ENCODE measurements at regions not wholly inside any gene's neighbourhood (a gene's known extent, or its start where the extent isn't known, plus 50 kb on each side); places are given as distances from the start of the nearest gene placed in this dataset.

DNA sequence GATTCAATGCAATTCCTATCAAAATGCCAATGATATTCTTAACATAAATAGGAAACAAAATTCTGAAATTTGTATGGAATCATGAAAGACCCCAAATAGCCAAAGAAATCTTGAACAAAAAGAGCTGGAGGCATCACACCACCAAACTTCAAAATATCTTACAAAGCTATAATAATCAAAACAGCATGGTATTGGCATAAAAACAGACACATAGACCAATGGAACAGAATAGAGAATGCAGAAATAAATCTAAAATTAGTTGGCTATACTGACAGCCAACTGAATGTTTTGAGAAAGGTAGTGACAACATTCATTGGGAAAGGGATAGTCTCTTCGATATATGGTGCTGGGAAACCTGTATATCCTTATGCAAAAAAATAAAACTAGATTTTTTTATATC, 121.9 kb upstream of the ASCC3 start:
- H3K27me3 ChIP-seq (replicated peaks in 2 of 5; ENCODE audit: control insufficient read depth in 4 of 5, insufficient read depth in 5 of 5, low read length in 4 of 5): no peaks in the 10 kb centered on the region
- H3K4me1 ChIP-seq (ENCODE audit: control extremely low read depth in 1 of 4, control insufficient read depth in 4 of 4, insufficient read depth in 4 of 4, low read length in 3 of 4): no peaks in the 10 kb centered on the region
- H3K9me3 ChIP-seq (ENCODE audit: control extremely low read depth in 1 of 5, control insufficient read depth in 4 of 5, insufficient read depth in 2 of 5, low read depth in 1 of 5, low read length in 4 of 5): peaks cover 0 to 2% (median 0%) of the 10 kb centered on the region in 5 experiments
- CTCF ChIA-PET: no interaction called here
- POLR2A ChIA-PET: no interaction called here
- WGBS (ENCODE audit: insufficient coverage): no CpG with 5 or more reads among the region's 1 CpG
- H3K4me3 ChIP-seq (ENCODE audit: control insufficient read depth in 1 of 7, extremely low read depth in 1 of 7, insufficient read depth in 4 of 7, low read depth in 2 of 7, low read length in 6 of 7): no peak overlapping the region
- DNase-seq: no peak
- no peak overlapping the region for H3K27ac ChIP-seq (ENCODE audit: insufficient read depth in 1 of 2, low read depth in 1 of 2, low read length in 2 of 2, poor library complexity in 1 of 2, severe bottlenecking in 2 of 2)
- H3K36me3 ChIP-seq (ENCODE audit: control insufficient read depth in 4 of 4, insufficient read depth in 4 of 4, low read length in 3 of 4): no peaks in the 10 kb centered on the region

DNA sequence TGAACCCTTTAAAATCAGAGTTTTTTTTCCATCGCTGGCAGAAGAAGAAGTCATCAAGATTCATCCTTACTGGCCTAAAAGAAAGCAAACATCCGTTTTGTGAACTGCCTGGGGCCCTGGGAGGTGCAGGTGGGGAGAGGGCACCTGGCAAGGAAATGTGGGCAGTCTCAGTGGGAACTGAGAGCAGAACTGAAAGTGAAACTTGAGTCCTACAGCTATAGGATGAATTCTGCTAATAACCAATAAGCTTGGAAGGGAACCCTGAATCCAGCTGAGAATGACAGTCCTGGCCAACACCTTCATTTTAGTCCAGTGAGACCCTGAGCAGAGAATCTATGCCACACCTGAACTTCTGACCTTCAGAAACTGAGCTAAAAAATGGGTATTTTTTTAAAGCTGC, 130.1 kb upstream of the ASCC3 start:
- WGBS (ENCODE audit: insufficient coverage): 15% methylated on average over 2 of the region's 2 CpGs
- CTCF ChIA-PET: interaction anchor here (0.7 kb wide), 1 partner anchor 10 kb away, joined by 3 read pairs; no protein-coding TSS in a partner anchor
- H3K27ac ChIP-seq (ENCODE audit: insufficient read depth in 1 of 2, low read depth in 1 of 2, low read length in 2 of 2, poor library complexity in 1 of 2, severe bottlenecking in 2 of 2): no peak overlapping the region

DNA sequence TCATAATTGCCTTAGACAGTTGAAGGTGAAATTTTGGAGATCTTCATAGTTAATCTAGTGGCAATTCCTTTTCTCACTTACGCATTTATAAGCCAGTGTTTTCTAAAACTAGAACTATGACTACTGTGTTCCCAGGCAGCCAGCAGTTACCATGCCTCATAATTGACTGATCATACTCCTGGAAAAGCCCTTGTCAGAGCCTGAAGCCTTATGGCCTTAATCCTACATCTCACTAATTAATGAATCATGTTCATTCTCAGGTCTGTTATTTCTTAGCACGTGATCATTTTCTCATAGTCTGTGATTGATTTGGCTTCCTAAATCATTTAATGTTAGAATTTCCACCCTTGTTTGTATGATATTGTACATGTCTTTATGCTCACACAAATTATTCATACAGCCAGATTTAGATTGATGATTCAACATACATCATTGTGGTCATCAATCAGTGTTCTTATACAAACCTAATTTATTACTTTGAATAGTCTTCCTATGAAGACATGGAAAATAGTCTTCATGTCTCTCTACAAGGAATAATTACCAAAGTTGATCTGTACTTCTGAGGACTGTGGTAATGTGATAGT, 132.6 kb upstream of the ASCC3 start:
- Histone ChIP-seq H3K4me1 (ENCODE audit: control extremely low read depth in 1 of 4, control insufficient read depth in 4 of 4, insufficient read depth in 4 of 4, low read length in 3 of 4) (peaks cover 0 to 4% (median 0%) of the 10 kb centered on the region in 4 experiments), H3K4me3 (ENCODE audit: control insufficient read depth in 1 of 7, extremely low read depth in 1 of 7, insufficient read depth in 4 of 7, low read depth in 2 of 7, low read length in 6 of 7) (no peak overlapping the region), H3K36me3 (ENCODE audit: control insufficient read depth in 4 of 4, insufficient read depth in 4 of 4, low read length in 3 of 4) (no peaks in the 10 kb centered on the region), H3K9me3 (ENCODE audit: control extremely low read depth in 1 of 5, control insufficient read depth in 4 of 5, insufficient read depth in 2 of 5, low read depth in 1 of 5, low read length in 4 of 5) (no peaks in the 10 kb centered on the region), H3K27ac (ENCODE audit: insufficient read depth in 1 of 2, low read depth in 1 of 2, low read length in 2 of 2, poor library complexity in 1 of 2, severe bottlenecking in 2 of 2) (no peak overlapping the region), H3K27me3 (replicated peaks in 2 of 5; ENCODE audit: control insufficient read depth in 4 of 5, insufficient read depth in 5 of 5, low read length in 4 of 5) (no peaks in the 10 kb centered on the region)
- ChIA-PET CTCF (no interaction called here), POLR2A (no interaction called here)
- DNase-seq: no peak
- 100% methylated on average over 1 of the region's 2 CpGs for WGBS (ENCODE audit: insufficient coverage)

More for the DNA sequence above, 130.1 kb upstream of the ASCC3 start:
- H3K4me3 ChIP-seq (ENCODE audit: control insufficient read depth in 1 of 7, extremely low read depth in 1 of 7, insufficient read depth in 4 of 7, low read depth in 2 of 7, low read length in 6 of 7): peak overlapping the region in 1 of 7 experiments; percentile 36
- DNase-seq: peak in 2 of 3 donors; percentile 28 to 62
- POLR2A ChIA-PET: no interaction called here
- no peaks in the 10 kb centered on the region for H3K27me3 ChIP-seq (replicated peaks in 2 of 5; ENCODE audit: control insufficient read depth in 4 of 5, insufficient read depth in 5 of 5, low read length in 4 of 5)
- H3K4me1 ChIP-seq (ENCODE audit: control extremely low read depth in 1 of 4, control insufficient read depth in 4 of 4, insufficient read depth in 4 of 4, low read length in 3 of 4): peaks cover 0 to 4% (median 0%) of the 10 kb centered on the region in 4 experiments
- no peaks in the 10 kb centered on the region for H3K9me3 ChIP-seq (ENCODE audit: control extremely low read depth in 1 of 5, control insufficient read depth in 4 of 5, insufficient read depth in 2 of 5, low read depth in 1 of 5, low read length in 4 of 5)
- no peaks in the 10 kb centered on the region for H3K36me3 ChIP-seq (ENCODE audit: control insufficient read depth in 4 of 4, insufficient read depth in 4 of 4, low read length in 3 of 4)

DNA sequence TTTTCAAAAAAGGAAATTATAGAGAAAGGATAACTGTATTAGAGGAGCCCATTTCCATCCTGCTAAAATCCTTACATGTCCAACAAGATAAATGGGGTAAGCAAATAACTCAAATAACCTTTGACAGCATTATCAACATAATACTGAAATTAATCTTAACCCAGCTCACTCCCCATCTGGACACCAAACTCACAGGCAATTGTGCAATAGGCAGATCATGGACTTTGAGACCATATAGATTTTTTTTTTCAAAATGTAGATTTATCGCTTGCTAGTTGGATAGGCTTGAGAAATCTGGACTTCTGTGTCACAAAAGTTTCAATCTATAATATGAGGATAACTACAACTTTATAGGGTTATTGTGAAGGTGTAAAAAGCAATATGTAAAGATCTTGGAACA, 134.4 kb upstream of the ASCC3 start:
- no CpG with 5 or more reads among the region's 1 CpG for WGBS (ENCODE audit: insufficient coverage)
- CTCF ChIA-PET: no interaction called here
- H3K9me3 ChIP-seq (ENCODE audit: control extremely low read depth in 1 of 5, control insufficient read depth in 4 of 5, insufficient read depth in 2 of 5, low read depth in 1 of 5, low read length in 4 of 5): no peaks in the 10 kb centered on the region
- DNase-seq: no peak
- no peak overlapping the region for H3K27ac ChIP-seq (ENCODE audit: insufficient read depth in 1 of 2, low read depth in 1 of 2, low read length in 2 of 2, poor library complexity in 1 of 2, severe bottlenecking in 2 of 2)
- H3K4me3 ChIP-seq (ENCODE audit: control insufficient read depth in 1 of 7, extremely low read depth in 1 of 7, insufficient read depth in 4 of 7, low read depth in 2 of 7, low read length in 6 of 7): no peak overlapping the region
- no peaks in the 10 kb centered on the region for H3K27me3 ChIP-seq (replicated peaks in 2 of 5; ENCODE audit: control insufficient read depth in 4 of 5, insufficient read depth in 5 of 5, low read length in 4 of 5)
- POLR2A ChIA-PET: no interaction called here
- H3K4me1 ChIP-seq (ENCODE audit: control extremely low read depth in 1 of 4, control insufficient read depth in 4 of 4, insufficient read depth in 4 of 4, low read length in 3 of 4): peaks cover 0 to 4% (median 0%) of the 10 kb centered on the region in 4 experiments
- H3K36me3 ChIP-seq (ENCODE audit: control insufficient read depth in 4 of 4, insufficient read depth in 4 of 4, low read length in 3 of 4): no peaks in the 10 kb centered on the region

DNA sequence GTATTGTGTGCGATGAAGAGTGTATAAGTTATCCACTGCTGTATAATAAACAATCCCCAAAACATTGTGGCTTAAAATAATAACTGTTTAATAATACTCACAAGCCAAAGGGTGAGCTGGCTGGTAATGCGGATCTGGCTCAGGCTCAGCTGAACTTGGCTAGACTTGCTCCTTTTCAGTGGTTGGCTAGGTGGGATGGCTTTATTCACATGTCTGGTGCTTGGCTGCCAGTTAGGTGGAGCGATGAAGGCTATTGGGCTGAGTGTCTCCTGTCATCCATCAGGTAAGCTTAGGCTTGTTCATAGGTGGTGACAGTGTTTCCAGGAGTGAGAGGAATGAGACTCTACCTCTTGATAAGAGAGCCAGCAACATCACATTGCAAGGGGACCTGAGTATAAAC, 135.0 kb upstream of the ASCC3 start:
- Histone ChIP-seq H3K4me1 (ENCODE audit: control extremely low read depth in 1 of 4, control insufficient read depth in 4 of 4, insufficient read depth in 4 of 4, low read length in 3 of 4) (peaks cover 0 to 2% (median 0%) of the 10 kb centered on the region in 4 experiments), H3K27me3 (replicated peaks in 2 of 5; ENCODE audit: control insufficient read depth in 4 of 5, insufficient read depth in 5 of 5, low read length in 4 of 5) (no peaks in the 10 kb centered on the region), H3K27ac (ENCODE audit: insufficient read depth in 1 of 2, low read depth in 1 of 2, low read length in 2 of 2, poor library complexity in 1 of 2, severe bottlenecking in 2 of 2) (no peak overlapping the region), H3K9me3 (ENCODE audit: control extremely low read depth in 1 of 5, control insufficient read depth in 4 of 5, insufficient read depth in 2 of 5, low read depth in 1 of 5, low read length in 4 of 5) (no peaks in the 10 kb centered on the region), H3K36me3 (ENCODE audit: control insufficient read depth in 4 of 4, insufficient read depth in 4 of 4, low read length in 3 of 4) (no peaks in the 10 kb centered on the region), H3K4me3 (ENCODE audit: control insufficient read depth in 1 of 7, extremely low read depth in 1 of 7, insufficient read depth in 4 of 7, low read depth in 2 of 7, low read length in 6 of 7) (no peak overlapping the region)
- ChIA-PET CTCF (no interaction called here), POLR2A (no interaction called here)
- 100% methylated on average over 1 of the region's 3 CpGs for WGBS (ENCODE audit: insufficient coverage)
- no peak for DNase-seq

DNA sequence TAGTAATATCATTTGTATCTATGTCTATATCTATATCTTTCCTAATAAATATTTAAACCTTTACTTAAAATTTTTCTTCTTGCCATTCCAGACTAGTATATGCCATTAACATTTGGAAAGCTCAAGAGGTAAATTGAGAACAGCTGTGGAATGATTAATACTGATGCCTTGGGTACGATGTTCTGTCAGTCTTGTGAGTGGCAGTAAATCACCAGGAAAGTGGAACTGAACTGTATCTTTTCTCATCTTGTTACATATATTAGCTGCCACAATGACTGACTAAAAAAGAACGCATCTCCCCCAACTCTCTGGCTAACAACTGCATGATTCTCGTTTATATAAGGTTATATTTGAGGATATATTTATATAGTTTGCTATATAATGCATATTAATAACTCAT, 137.0 kb upstream of the ASCC3 start:
- Histone ChIP-seq H3K9me3 (ENCODE audit: control extremely low read depth in 1 of 5, control insufficient read depth in 4 of 5, insufficient read depth in 2 of 5, low read depth in 1 of 5, low read length in 4 of 5) (no peaks in the 10 kb centered on the region), H3K4me3 (ENCODE audit: control insufficient read depth in 1 of 7, extremely low read depth in 1 of 7, insufficient read depth in 4 of 7, low read depth in 2 of 7, low read length in 6 of 7) (no peak overlapping the region), H3K27ac (ENCODE audit: insufficient read depth in 1 of 2, low read depth in 1 of 2, low read length in 2 of 2, poor library complexity in 1 of 2, severe bottlenecking in 2 of 2) (no peak overlapping the region), H3K4me1 (ENCODE audit: control extremely low read depth in 1 of 4, control insufficient read depth in 4 of 4, insufficient read depth in 4 of 4, low read length in 3 of 4) (no peaks in the 10 kb centered on the region), H3K27me3 (replicated peaks in 2 of 5; ENCODE audit: control insufficient read depth in 4 of 5, insufficient read depth in 5 of 5, low read length in 4 of 5) (no peaks in the 10 kb centered on the region), H3K36me3 (ENCODE audit: control insufficient read depth in 4 of 4, insufficient read depth in 4 of 4, low read length in 3 of 4) (no peaks in the 10 kb centered on the region)
- ChIA-PET CTCF (no interaction called here), POLR2A (no interaction called here)
- WGBS (ENCODE audit: insufficient coverage): 67% methylated on average over 1 of the region's 3 CpGs
- no peak for DNase-seq

DNA sequence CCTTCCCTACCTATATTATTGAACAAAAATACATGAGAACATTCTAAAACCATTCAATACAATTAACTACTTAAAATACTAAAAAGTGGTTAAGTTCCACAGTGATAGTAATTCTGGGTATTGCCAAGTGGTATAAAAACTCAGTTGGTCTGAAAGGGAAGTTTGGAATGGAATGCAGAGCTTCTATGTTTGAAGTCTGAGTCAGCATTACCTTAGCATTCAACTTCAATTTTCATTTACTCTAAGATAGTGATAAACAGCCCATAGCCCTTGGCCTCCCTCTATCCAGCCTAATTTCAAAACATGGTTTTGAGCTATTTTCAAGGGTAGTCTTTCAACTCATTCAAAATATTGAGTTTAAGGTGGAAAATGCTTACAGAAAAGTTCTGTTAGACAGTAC, 140.4 kb upstream of the ASCC3 start:
- no peak for DNase-seq
- H3K9me3 ChIP-seq (ENCODE audit: control extremely low read depth in 1 of 5, control insufficient read depth in 4 of 5, insufficient read depth in 2 of 5, low read depth in 1 of 5, low read length in 4 of 5): peaks cover 0 to 5% (median 0%) of the 10 kb centered on the region in 5 experiments
- H3K36me3 ChIP-seq (ENCODE audit: control insufficient read depth in 4 of 4, insufficient read depth in 4 of 4, low read length in 3 of 4): no peaks in the 10 kb centered on the region
- POLR2A ChIA-PET: no interaction called here
- H3K27ac ChIP-seq (ENCODE audit: insufficient read depth in 1 of 2, low read depth in 1 of 2, low read length in 2 of 2, poor library complexity in 1 of 2, severe bottlenecking in 2 of 2): no peak overlapping the region
- no peaks in the 10 kb centered on the region for H3K4me1 ChIP-seq (ENCODE audit: control extremely low read depth in 1 of 4, control insufficient read depth in 4 of 4, insufficient read depth in 4 of 4, low read length in 3 of 4)
- CTCF ChIA-PET: no interaction called here
- H3K27me3 ChIP-seq (replicated peaks in 2 of 5; ENCODE audit: control insufficient read depth in 4 of 5, insufficient read depth in 5 of 5, low read length in 4 of 5): no peaks in the 10 kb centered on the region
- H3K4me3 ChIP-seq (ENCODE audit: control insufficient read depth in 1 of 7, extremely low read depth in 1 of 7, insufficient read depth in 4 of 7, low read depth in 2 of 7, low read length in 6 of 7): no peak overlapping the region

Data from common myeloid progenitor, CD34-positive (primary cell).